Endothelial cell (in vitro differentiated cells): ENCODE measurements at regions not wholly inside any gene's neighbourhood (a gene's known extent, or its start where the extent isn't known, plus 50 kb on each side); places are given as distances from the start of the nearest gene placed in this dataset.

Experiments
- DNase-seq: peaks from one replicate; pipeline ENCODE4 v3.0.0; 2021; ENCODE audit warnings: low spot score
- H3K27ac Mint-ChIP-seq: one replicate; pipeline ENCODE4 v1.8.0; 2021; ENCODE audit warnings: mixed read lengths, inconsistent platforms; ENCODE audit not compliant: unreplicated experiment
- H3K27me3 Mint-ChIP-seq: one replicate; pipeline ENCODE4 v1.8.0; 2021; ENCODE audit warnings: mild to moderate bottlenecking, moderate library complexity, mixed read lengths, inconsistent platforms; ENCODE audit not compliant: unreplicated experiment
- H3K36me3 Mint-ChIP-seq: one replicate; pipeline ENCODE4 v1.8.0; 2021; ENCODE audit warnings: mild to moderate bottlenecking, low read depth, mixed read lengths, inconsistent platforms; ENCODE audit not compliant: unreplicated experiment
- H3K4me1 Mint-ChIP-seq: one replicate; pipeline ENCODE4 v1.8.0; 2021; ENCODE audit warnings: mild to moderate bottlenecking, mixed read lengths, inconsistent platforms; ENCODE audit not compliant: unreplicated experiment
- H3K4me3 Mint-ChIP-seq: one replicate; pipeline ENCODE4 v1.8.0; 2021; ENCODE audit warnings: mild to moderate bottlenecking, mixed read lengths, inconsistent platforms; ENCODE audit not compliant: unreplicated experiment
- H3K9me3 Mint-ChIP-seq: one replicate; pipeline ENCODE4 v1.8.0; 2021; ENCODE audit warnings: mixed read lengths, inconsistent platforms; ENCODE audit not compliant: unreplicated experiment
- TF ChIP-seq, protein P1 (sequence below): fragments of 200-600 bp; sonication (generic); IDR thresholded peaks from one replicate; pipeline ENCODE4 v1.5.0; 2021; ENCODE audit warnings: antibody characterized with exemption; ENCODE audit not compliant: unreplicated experiment

DNA sequence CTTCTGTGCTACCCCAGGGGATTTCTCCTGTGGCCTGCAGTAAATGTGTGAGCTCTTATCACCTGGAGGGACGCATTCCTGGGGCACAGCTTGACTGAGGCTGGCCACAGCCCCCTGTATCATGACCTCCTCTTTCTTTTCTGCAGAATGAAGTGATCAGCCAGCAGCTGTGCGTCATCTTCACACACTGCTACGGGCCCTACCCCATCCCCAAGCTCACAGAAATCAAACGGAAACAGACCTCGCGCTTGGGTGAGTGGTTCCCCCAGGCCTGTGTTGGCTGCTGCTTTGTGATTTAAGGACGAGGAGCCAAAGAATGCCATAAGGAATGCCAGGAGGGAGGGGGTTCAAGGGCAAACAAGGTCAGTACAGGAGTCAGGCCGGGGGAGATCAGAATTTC is 50.5 kb upstream of the PWP1 start:
- peaks cover 6% of the 10 kb centered on the region for H3K9me3 Mint-ChIP-seq
- peak overlapping the region; percentile 22 for H3K27ac Mint-ChIP-seq
- H3K27me3 Mint-ChIP-seq, result no peaks in the 10 kb centered on the region
- DNase-seq, result peak; percentile 38
- H3K36me3 Mint-ChIP-seq, result no peaks in the 10 kb centered on the region
- no peak overlapping the region for H3K4me3 Mint-ChIP-seq
- TF ChIP-seq, protein P1, sequence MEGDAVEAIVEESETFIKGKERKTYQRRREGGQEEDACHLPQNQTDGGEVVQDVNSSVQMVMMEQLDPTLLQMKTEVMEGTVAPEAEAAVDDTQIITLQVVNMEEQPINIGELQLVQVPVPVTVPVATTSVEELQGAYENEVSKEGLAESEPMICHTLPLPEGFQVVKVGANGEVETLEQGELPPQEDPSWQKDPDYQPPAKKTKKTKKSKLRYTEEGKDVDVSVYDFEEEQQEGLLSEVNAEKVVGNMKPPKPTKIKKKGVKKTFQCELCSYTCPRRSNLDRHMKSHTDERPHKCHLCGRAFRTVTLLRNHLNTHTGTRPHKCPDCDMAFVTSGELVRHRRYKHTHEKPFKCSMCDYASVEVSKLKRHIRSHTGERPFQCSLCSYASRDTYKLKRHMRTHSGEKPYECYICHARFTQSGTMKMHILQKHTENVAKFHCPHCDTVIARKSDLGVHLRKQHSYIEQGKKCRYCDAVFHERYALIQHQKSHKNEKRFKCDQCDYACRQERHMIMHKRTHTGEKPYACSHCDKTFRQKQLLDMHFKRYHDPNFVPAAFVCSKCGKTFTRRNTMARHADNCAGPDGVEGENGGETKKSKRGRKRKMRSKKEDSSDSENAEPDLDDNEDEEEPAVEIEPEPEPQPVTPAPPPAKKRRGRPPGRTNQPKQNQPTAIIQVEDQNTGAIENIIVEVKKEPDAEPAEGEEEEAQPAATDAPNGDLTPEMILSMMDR, result no peak
- peaks cover 16% of the 10 kb centered on the region for H3K4me1 Mint-ChIP-seq
